ENCODE measurements at regions not wholly inside any gene's neighbourhood (a gene's known extent, or its start where the extent isn't known, plus 50 kb on each side); places are given as distances from the start of the nearest gene placed in this dataset.

DNA sequence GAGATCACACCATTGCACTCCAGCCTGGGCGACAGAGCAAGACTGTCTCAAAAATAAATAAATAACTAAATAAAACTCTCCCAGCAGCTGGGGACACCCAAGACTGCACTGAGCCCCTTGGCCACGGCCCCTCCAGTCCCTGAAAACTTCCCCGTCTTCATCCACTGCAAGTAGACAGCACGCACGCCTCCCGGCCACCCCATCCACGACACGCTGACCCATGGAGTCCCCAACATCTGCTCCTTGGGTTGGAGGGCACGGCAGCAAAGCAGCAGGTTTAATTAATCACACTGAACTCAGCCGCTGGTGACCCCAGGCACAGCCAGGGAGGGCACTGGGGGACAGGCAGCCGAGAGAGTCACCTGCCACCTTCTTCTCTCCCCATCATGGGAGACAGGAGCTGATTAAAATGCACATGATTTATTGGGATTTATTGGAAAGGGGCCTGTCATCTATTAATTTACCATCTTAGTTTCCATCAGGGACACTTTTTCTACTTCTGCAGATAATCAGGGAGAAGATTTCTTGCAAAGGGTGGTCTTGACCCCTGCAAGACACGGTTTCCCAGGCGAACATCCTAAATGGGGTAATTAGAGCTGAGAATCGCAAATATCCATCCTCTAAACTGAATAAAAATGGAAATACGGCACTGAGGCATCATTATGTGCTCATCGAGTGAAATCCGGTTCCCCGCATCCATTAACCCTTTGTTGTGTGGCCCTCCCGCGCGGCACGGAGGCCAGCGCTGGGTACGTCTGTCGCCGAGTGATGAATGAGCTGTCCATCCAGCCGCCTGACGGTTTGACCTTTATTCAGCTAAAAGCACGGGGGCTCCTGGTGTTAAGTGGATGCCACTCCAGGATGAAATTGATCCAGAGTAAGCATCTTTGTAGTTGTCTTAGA is 178.3 kb downstream of the BRD1 start:
- TF ChIP-seq EZH2phosphoT487 (IDR thresholded peaks at IDR 0.05; ENCODE audit: low read length) (no peak), EZH2 (optimal IDR thresholded peaks at IDR 0.05; ENCODE audit: low read depth, low read length) (no peak)
- TF ChIP-seq, protein P1, sequence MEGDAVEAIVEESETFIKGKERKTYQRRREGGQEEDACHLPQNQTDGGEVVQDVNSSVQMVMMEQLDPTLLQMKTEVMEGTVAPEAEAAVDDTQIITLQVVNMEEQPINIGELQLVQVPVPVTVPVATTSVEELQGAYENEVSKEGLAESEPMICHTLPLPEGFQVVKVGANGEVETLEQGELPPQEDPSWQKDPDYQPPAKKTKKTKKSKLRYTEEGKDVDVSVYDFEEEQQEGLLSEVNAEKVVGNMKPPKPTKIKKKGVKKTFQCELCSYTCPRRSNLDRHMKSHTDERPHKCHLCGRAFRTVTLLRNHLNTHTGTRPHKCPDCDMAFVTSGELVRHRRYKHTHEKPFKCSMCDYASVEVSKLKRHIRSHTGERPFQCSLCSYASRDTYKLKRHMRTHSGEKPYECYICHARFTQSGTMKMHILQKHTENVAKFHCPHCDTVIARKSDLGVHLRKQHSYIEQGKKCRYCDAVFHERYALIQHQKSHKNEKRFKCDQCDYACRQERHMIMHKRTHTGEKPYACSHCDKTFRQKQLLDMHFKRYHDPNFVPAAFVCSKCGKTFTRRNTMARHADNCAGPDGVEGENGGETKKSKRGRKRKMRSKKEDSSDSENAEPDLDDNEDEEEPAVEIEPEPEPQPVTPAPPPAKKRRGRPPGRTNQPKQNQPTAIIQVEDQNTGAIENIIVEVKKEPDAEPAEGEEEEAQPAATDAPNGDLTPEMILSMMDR (IDR thresholded peaks at IDR 0.05; ENCODE audit: low read length), result no peak
- H3K27me3 ChIP-seq (replicated peaks; ENCODE audit: insufficient read depth, low read length), result no peaks in the 10 kb centered on the region
- H2AFZ ChIP-seq (ENCODE audit: low read length), result no peak overlapping the region
- no peaks in the 10 kb centered on the region for H3K9me3 ChIP-seq (replicated peaks; ENCODE audit: insufficient read depth, low read length)
- no peak for DNase-seq
- peaks cover 91% of the 10 kb centered on the region for H3K79me2 ChIP-seq (ENCODE audit: low read length)
- no peaks in the 10 kb centered on the region for H3F3A ChIP-seq (ENCODE audit: insufficient read depth, low read length)
- H4K20me1 ChIP-seq (ENCODE audit: insufficient read depth, low read length), result peaks cover 4% of the 10 kb centered on the region; the same call in 1 of the 2 replicates
- no peak overlapping the region for H3K9ac ChIP-seq (ENCODE audit: low read length)
- H3K27ac ChIP-seq (ENCODE audit: low read length), result no peak overlapping the region
- H3K9me2 ChIP-seq (replicated peaks; ENCODE audit: insufficient read depth, low read length), result no peaks in the 10 kb centered on the region
- H3K4me1 ChIP-seq (ENCODE audit: low read length), result no peaks in the 10 kb centered on the region
- no peak overlapping the region for H3K4me2 ChIP-seq (ENCODE audit: low read depth, low read length)
- no peak overlapping the region for H3K4me3 ChIP-seq (ENCODE audit: low read length)
- H3K36me3 ChIP-seq (replicated peaks; ENCODE audit: insufficient read depth, low read length), result no peaks in the 10 kb centered on the region

DNA sequence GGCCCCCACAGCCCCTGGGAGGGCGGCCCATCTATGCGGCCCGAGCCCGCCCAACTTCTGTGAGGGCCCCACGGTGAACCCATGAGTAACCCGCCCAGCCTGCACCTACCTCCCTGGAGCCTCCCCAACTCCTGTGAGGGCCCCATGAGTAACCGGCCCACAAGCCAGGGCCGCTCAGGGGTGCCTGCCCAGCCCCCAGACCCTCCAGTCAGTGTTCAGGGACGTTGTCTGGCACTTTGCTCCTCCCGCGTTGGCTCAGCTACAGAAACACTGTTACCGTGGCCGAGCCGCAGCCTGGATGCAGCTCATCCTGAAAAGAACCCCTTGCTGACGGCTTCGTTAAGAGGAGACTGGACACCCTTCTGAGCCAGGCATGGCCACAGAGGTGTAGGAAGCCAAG is 179.6 kb downstream of the BRD1 start:
- Histone ChIP-seq H4K20me1 (ENCODE audit: insufficient read depth, low read length) (peaks cover 4% of the 10 kb centered on the region; the same call in 1 of the 2 replicates), H3K4me3 (ENCODE audit: low read length) (no peak overlapping the region), H3K27me3 (replicated peaks; ENCODE audit: insufficient read depth, low read length) (no peaks in the 10 kb centered on the region), H3K79me2 (ENCODE audit: low read length) (peaks cover 91% of the 10 kb centered on the region), H2AFZ (ENCODE audit: low read length) (no peak overlapping the region), H3K36me3 (replicated peaks; ENCODE audit: insufficient read depth, low read length) (no peaks in the 10 kb centered on the region), H3K27ac (ENCODE audit: low read length) (no peak overlapping the region), H3F3A (ENCODE audit: insufficient read depth, low read length) (no peaks in the 10 kb centered on the region), H3K9ac (ENCODE audit: low read length) (no peak overlapping the region), H3K4me2 (ENCODE audit: low read depth, low read length) (no peak overlapping the region), H3K9me2 (replicated peaks; ENCODE audit: insufficient read depth, low read length) (no peaks in the 10 kb centered on the region), H3K4me1 (ENCODE audit: low read length) (no peaks in the 10 kb centered on the region), H3K9me3 (replicated peaks; ENCODE audit: insufficient read depth, low read length) (no peaks in the 10 kb centered on the region)
- TF ChIP-seq EZH2 (optimal IDR thresholded peaks at IDR 0.05; ENCODE audit: low read depth, low read length) (no peak), EZH2phosphoT487 (IDR thresholded peaks at IDR 0.05; ENCODE audit: low read length) (no peak)
- TF ChIP-seq, protein P1 (IDR thresholded peaks at IDR 0.05; ENCODE audit: low read length), result no peak
- DNase-seq, result no peak

- no peaks in the 10 kb centered on the region for H3K27me3 ChIP-seq (replicated peaks; ENCODE audit: insufficient read depth, low read length)
- no peaks in the 10 kb centered on the region for H3F3A ChIP-seq (ENCODE audit: insufficient read depth, low read length)
- H3K36me3 ChIP-seq (replicated peaks; ENCODE audit: insufficient read depth, low read length), result no peaks in the 10 kb centered on the region
- H3K4me2 ChIP-seq (ENCODE audit: low read depth, low read length), result no peak overlapping the region
- H4K20me1 ChIP-seq (ENCODE audit: insufficient read depth, low read length), result peaks cover 4% of the 10 kb centered on the region; the same call in 1 of the 2 replicates
- H3K27ac ChIP-seq (ENCODE audit: low read length), result no peak overlapping the region
- H3K9ac ChIP-seq (ENCODE audit: low read length), result no peak overlapping the region
- TF ChIP-seq EZH2phosphoT487 (IDR thresholded peaks at IDR 0.05; ENCODE audit: low read length) (no peak), EZH2 (optimal IDR thresholded peaks at IDR 0.05; ENCODE audit: low read depth, low read length) (no peak)
- DNase-seq, result no peak
- H2AFZ ChIP-seq (ENCODE audit: low read length), result no peak overlapping the region
- peaks cover 92% of the 10 kb centered on the region for H3K79me2 ChIP-seq (ENCODE audit: low read length)
- H3K4me1 ChIP-seq (ENCODE audit: low read length), result no peaks in the 10 kb centered on the region
- no peak overlapping the region for H3K4me3 ChIP-seq (ENCODE audit: low read length)
- H3K9me3 ChIP-seq (replicated peaks; ENCODE audit: insufficient read depth, low read length), result no peaks in the 10 kb centered on the region
- no peaks in the 10 kb centered on the region for H3K9me2 ChIP-seq (replicated peaks; ENCODE audit: insufficient read depth, low read length)
Measured at GRCh38 chr22:49647627-49648026, 180.0 kb downstream of the BRD1 start.

GRCh38 chr22:49646876-49647275 is 180.8 kb downstream of the BRD1 start:
- Histone ChIP-seq H3K4me2 (ENCODE audit: low read depth, low read length) (no peak overlapping the region), H3K4me1 (ENCODE audit: low read length) (no peaks in the 10 kb centered on the region), H3K27me3 (replicated peaks; ENCODE audit: insufficient read depth, low read length) (no peaks in the 10 kb centered on the region), H3K79me2 (ENCODE audit: low read length) (peaks cover 92% of the 10 kb centered on the region), H4K20me1 (ENCODE audit: insufficient read depth, low read length) (peaks cover 4% of the 10 kb centered on the region; the same call in 1 of the 2 replicates), H3K4me3 (ENCODE audit: low read length) (no peak overlapping the region), H3K36me3 (replicated peaks; ENCODE audit: insufficient read depth, low read length) (no peaks in the 10 kb centered on the region), H3K9me3 (replicated peaks; ENCODE audit: insufficient read depth, low read length) (no peaks in the 10 kb centered on the region), H3F3A (ENCODE audit: insufficient read depth, low read length) (no peaks in the 10 kb centered on the region), H3K9ac (ENCODE audit: low read length) (no peak overlapping the region), H3K9me2 (replicated peaks; ENCODE audit: insufficient read depth, low read length) (no peaks in the 10 kb centered on the region), H3K27ac (ENCODE audit: low read length) (no peak overlapping the region), H2AFZ (ENCODE audit: low read length) (no peak overlapping the region)
- no peak for DNase-seq
- TF ChIP-seq, protein P1 (IDR thresholded peaks at IDR 0.05; ENCODE audit: low read length), result no peak

All from MM.1S (cell line).